ENCODE measurements at regions not wholly inside any gene's neighbourhood (a gene's known extent, or its start where the extent isn't known, plus 50 kb on each side); places are given as distances from the start of the nearest gene placed in this dataset.
"Not testable (repeated sequence)": the region's sequence is repeated elsewhere in the genome, so short reads cannot be mapped to it uniquely, and the experiment has no call there.

DNA sequence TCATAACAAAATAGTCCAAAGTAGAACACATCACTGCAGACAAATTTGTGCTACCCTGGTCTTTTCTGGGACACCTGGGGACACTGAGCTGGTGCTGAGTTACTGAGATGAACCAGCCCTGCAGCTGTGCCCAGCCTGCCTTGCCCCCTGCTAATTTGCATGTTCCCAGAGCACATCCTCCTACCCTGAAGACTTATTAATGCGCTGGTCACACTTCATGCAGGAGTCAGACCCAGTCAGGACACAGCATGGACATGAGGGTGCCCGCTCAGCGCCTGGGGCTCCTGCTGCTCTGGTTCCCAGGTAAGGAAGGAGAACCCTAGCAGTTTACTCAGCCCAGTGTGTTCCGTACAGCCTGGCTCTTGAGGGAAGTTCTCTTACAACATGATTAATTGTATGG, 1518.3 kb downstream of the RPIA start:
- Histone ChIP-seq H3K79me2 (ENCODE audit: insufficient read depth, low read length) (no peaks in the 10 kb centered on the region), H3K27me3 (ENCODE audit: insufficient read depth, low read length) (no peaks in the 10 kb centered on the region), H4K20me1 (ENCODE audit: insufficient read depth, low read length) (no peaks in the 10 kb centered on the region), H3K27ac (ENCODE audit: low read depth, low read length) (no peak overlapping the region), H2AFZ (ENCODE audit: low read length) (no peak overlapping the region), H3K36me3 (ENCODE audit: insufficient read depth, low read length) (no peaks in the 10 kb centered on the region), H3K4me3 (ENCODE audit: insufficient read depth, low read length) (no peak overlapping the region), H3K4me2 (ENCODE audit: insufficient read depth, low read length) (no peak overlapping the region), H3K9me3 (ENCODE audit: low read depth, low read length) (no peaks in the 10 kb centered on the region), H3K4me1 (ENCODE audit: insufficient read depth, low read length) (no peaks in the 10 kb centered on the region)
- TF ChIP-seq, protein P1, sequence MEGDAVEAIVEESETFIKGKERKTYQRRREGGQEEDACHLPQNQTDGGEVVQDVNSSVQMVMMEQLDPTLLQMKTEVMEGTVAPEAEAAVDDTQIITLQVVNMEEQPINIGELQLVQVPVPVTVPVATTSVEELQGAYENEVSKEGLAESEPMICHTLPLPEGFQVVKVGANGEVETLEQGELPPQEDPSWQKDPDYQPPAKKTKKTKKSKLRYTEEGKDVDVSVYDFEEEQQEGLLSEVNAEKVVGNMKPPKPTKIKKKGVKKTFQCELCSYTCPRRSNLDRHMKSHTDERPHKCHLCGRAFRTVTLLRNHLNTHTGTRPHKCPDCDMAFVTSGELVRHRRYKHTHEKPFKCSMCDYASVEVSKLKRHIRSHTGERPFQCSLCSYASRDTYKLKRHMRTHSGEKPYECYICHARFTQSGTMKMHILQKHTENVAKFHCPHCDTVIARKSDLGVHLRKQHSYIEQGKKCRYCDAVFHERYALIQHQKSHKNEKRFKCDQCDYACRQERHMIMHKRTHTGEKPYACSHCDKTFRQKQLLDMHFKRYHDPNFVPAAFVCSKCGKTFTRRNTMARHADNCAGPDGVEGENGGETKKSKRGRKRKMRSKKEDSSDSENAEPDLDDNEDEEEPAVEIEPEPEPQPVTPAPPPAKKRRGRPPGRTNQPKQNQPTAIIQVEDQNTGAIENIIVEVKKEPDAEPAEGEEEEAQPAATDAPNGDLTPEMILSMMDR (IDR thresholded peaks at IDR 0.05; ENCODE audit: extremely low read depth, low read depth, low read length), result no peak
- no peak for DNase-seq (ENCODE audit: insufficient read length, low spot score, missing footprints)

DNA sequence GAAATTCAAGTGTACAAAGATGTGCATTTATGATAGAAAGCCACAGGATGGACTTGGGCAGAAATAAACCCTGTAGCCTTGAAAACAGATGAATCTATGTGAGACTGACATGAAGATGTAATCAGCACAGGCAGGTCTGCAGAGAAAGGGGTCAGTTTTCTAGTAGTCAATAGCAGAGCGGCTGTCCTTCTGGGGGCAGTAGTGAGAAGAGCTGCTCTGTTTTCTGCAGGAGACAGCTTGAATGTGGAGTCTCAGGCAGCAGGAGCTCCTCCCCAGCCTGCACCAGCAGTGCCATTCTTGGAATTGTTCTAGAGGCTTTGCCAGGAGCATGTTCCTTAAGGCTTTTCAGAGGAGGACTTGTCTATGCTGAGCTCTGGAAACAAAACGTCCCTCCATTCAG, 1524.4 kb downstream of the RPIA start:
- not testable (repeated sequence) for H3K79me2 ChIP-seq (ENCODE audit: insufficient read depth, low read length); DNase-seq (ENCODE audit: insufficient read length, low spot score, missing footprints); H3K4me3 ChIP-seq (ENCODE audit: insufficient read depth, low read length); H3K36me3 ChIP-seq (ENCODE audit: insufficient read depth, low read length); H2AFZ ChIP-seq (ENCODE audit: low read length); H3K4me1 ChIP-seq (ENCODE audit: insufficient read depth, low read length); H3K27ac ChIP-seq (ENCODE audit: low read depth, low read length); H4K20me1 ChIP-seq (ENCODE audit: insufficient read depth, low read length); H3K9me3 ChIP-seq (ENCODE audit: low read depth, low read length); H3K4me2 ChIP-seq (ENCODE audit: insufficient read depth, low read length); H3K27me3 ChIP-seq (ENCODE audit: insufficient read depth, low read length)

DNA sequence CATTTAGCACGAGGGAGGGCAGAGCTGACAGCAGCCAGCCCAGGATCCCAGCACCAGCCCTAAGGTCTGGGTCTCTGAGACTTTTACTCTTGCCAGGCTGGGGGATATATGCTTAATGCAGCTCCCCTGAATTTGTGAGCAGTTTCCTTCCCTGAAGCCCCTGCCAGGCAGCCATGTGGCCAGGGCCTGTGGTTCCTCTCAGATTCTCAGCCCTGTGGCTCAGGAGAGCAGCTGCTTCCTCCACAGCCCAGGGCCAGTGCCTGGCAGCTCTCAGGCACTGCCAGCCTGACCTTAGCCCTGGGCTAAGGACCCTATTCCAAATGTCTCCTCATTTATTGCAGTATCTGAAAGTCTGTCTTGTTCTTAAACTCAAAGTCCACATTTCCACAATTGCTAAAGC, 1525.3 kb downstream of the RPIA start:
- H3K27me3 ChIP-seq (ENCODE audit: insufficient read depth, low read length); H4K20me1 ChIP-seq (ENCODE audit: insufficient read depth, low read length); H3K9me3 ChIP-seq (ENCODE audit: low read depth, low read length); H2AFZ ChIP-seq (ENCODE audit: low read length); H3K36me3 ChIP-seq (ENCODE audit: insufficient read depth, low read length); H3K27ac ChIP-seq (ENCODE audit: low read depth, low read length); H3K79me2 ChIP-seq (ENCODE audit: insufficient read depth, low read length); DNase-seq (ENCODE audit: insufficient read length, low spot score, missing footprints); H3K4me2 ChIP-seq (ENCODE audit: insufficient read depth, low read length); H3K4me3 ChIP-seq (ENCODE audit: insufficient read depth, low read length); H3K4me1 ChIP-seq (ENCODE audit: insufficient read depth, low read length): not testable (repeated sequence)

DNA sequence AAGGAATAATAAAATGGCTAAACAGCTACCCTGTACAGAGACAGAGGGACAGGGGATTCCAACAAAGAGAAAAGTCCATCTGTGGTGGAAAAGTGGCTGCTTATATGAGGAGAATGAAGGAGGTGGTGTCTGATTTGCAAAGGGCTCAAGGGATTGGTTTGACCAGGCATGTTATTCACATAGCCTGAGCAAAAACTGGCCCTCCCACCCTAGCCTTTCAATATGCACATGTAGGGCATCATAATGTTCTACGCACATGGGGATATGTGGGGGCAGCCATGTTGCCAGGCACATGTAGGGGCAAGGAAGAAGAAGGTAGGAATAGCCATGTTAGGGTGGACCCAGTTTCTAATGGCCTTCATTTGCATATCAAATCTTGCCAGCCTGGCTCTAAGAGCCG, 1527.1 kb downstream of the RPIA start:
- H3K4me2 ChIP-seq (ENCODE audit: insufficient read depth, low read length); DNase-seq (ENCODE audit: insufficient read length, low spot score, missing footprints); H3K4me3 ChIP-seq (ENCODE audit: insufficient read depth, low read length); H3K36me3 ChIP-seq (ENCODE audit: insufficient read depth, low read length); H3K27me3 ChIP-seq (ENCODE audit: insufficient read depth, low read length); H3K9me3 ChIP-seq (ENCODE audit: low read depth, low read length); H3K27ac ChIP-seq (ENCODE audit: low read depth, low read length); H3K4me1 ChIP-seq (ENCODE audit: insufficient read depth, low read length); H4K20me1 ChIP-seq (ENCODE audit: insufficient read depth, low read length); H3K79me2 ChIP-seq (ENCODE audit: insufficient read depth, low read length); H2AFZ ChIP-seq (ENCODE audit: low read length): not testable (repeated sequence)

DNA sequence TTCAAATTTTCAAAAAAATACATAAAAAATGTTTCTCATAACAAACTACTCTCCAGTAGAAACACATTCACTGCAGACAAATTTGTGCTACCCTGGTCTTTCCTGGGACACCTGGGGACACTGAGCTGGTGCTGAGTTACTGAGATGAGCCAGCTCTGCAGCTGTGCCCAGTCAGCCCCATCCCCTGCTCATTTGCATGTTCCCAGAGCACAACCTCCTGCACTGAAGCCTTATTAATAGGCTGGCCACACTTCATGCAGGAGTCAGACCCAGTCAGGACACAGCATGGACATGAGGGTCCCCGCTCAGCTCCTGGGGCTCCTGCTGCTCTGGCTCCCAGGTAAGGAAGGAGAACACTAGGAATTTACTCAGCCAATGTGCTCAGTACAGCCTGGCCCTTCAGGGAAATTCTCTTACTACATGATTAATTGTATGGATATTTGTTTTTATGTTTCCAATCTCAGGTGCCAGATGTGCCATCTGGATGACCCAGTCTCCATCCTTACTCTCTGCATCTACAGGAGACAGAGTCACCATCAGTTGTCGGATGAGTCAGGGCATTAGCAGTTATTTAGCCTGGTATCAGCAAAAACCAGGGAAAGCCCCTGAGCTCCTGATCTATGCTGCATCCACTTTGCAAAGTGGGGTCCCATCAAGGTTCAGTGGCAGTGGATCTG, 1529.3 kb downstream of the RPIA start:
- H3K79me2 ChIP-seq (ENCODE audit: insufficient read depth, low read length); H2AFZ ChIP-seq (ENCODE audit: low read length); H3K9me3 ChIP-seq (ENCODE audit: low read depth, low read length); H4K20me1 ChIP-seq (ENCODE audit: insufficient read depth, low read length); H3K4me2 ChIP-seq (ENCODE audit: insufficient read depth, low read length); H3K27me3 ChIP-seq (ENCODE audit: insufficient read depth, low read length); DNase-seq (ENCODE audit: insufficient read length, low spot score, missing footprints); H3K36me3 ChIP-seq (ENCODE audit: insufficient read depth, low read length); H3K4me1 ChIP-seq (ENCODE audit: insufficient read depth, low read length); H3K4me3 ChIP-seq (ENCODE audit: insufficient read depth, low read length); H3K27ac ChIP-seq (ENCODE audit: low read depth, low read length): not testable (repeated sequence)

DNA sequence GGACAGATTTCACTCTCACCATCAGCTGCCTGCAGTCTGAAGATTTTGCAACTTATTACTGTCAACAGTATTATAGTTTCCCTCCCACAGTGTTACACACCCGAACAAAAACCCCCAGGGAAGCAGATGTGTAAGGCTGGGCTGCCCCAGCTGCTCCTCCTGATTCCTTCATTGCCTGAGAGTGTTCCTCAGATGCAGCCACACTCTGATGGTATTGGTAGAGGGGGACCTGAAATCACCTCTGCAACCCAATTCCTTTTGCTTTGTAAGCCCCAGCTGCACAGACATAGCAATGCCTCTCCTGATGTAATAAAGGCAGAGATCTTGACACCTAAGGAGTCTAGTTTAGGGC, 1529.8 kb downstream of the RPIA start:
- Histone ChIP-seq H3K4me2 (ENCODE audit: insufficient read depth, low read length) (no peak overlapping the region), H3K27me3 (ENCODE audit: insufficient read depth, low read length) (no peaks in the 10 kb centered on the region), H3K4me1 (ENCODE audit: insufficient read depth, low read length) (no peaks in the 10 kb centered on the region), H3K9me3 (ENCODE audit: low read depth, low read length) (no peaks in the 10 kb centered on the region), H3K36me3 (ENCODE audit: insufficient read depth, low read length) (no peaks in the 10 kb centered on the region), H2AFZ (ENCODE audit: low read length) (no peak overlapping the region), H4K20me1 (ENCODE audit: insufficient read depth, low read length) (no peaks in the 10 kb centered on the region), H3K4me3 (ENCODE audit: insufficient read depth, low read length) (no peak overlapping the region), H3K27ac (ENCODE audit: low read depth, low read length) (no peak overlapping the region), H3K79me2 (ENCODE audit: insufficient read depth, low read length) (no peaks in the 10 kb centered on the region)
- TF ChIP-seq, protein P1 (IDR thresholded peaks at IDR 0.05; ENCODE audit: extremely low read depth, low read depth, low read length), result no peak
- DNase-seq (ENCODE audit: insufficient read length, low spot score, missing footprints), result no peak

DNA sequence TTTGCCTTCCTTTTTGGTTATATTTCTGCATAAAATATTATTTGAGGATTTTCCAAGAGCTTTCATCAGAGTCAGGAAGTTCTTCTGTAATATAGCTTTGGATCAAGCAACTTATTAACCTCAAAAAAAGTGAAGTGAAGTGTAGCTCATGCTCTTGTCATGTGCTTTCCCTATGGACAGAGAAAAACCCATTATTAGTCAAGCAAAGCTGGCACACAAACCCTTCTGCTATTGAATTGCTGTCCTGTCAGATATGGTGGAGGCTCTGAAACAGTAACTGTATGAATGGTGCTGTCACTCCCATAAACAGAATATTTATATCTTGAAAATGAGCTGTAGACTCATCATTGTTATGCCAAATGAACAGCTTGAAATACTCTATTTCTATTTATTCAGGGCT, 1533.3 kb downstream of the RPIA start:
- H4K20me1 ChIP-seq (ENCODE audit: insufficient read depth, low read length); DNase-seq (ENCODE audit: insufficient read length, low spot score, missing footprints); H3K79me2 ChIP-seq (ENCODE audit: insufficient read depth, low read length); H3K4me3 ChIP-seq (ENCODE audit: insufficient read depth, low read length); H2AFZ ChIP-seq (ENCODE audit: low read length); H3K27ac ChIP-seq (ENCODE audit: low read depth, low read length); H3K9me3 ChIP-seq (ENCODE audit: low read depth, low read length); H3K4me1 ChIP-seq (ENCODE audit: insufficient read depth, low read length); H3K4me2 ChIP-seq (ENCODE audit: insufficient read depth, low read length); H3K27me3 ChIP-seq (ENCODE audit: insufficient read depth, low read length); H3K36me3 ChIP-seq (ENCODE audit: insufficient read depth, low read length): not testable (repeated sequence)

All from osteoblast (primary cell).